ENCODE measurements at regions not wholly inside any gene's neighbourhood (a gene's known extent, or its start where the extent isn't known, plus 50 kb on each side); places are given as distances from the start of the nearest gene placed in this dataset.

GRCh38 chr2:54365661-54366060 is 90.5 kb upstream of the SPTBN1 start:
- no peak overlapping the region for H3T11ph ChIP-seq (ENCODE audit: low read length)
- peaks cover 12% of the 10 kb centered on the region for H3K9me3 ChIP-seq (ENCODE audit: control insufficient read depth, low read depth, low read length)
- H3K4me2 ChIP-seq (ENCODE audit: insufficient read depth, insufficient read length, low read length), result no peak overlapping the region
- H2BK12ac ChIP-seq (ENCODE audit: insufficient read length, low read depth, low read length), result no peak overlapping the region
- H4K5ac ChIP-seq (ENCODE audit: insufficient read length, low read depth, low read length), result no peak overlapping the region
- H2BK5ac ChIP-seq (ENCODE audit: insufficient read length, low read length), result no peak overlapping the region
- Mint-ChIP-seq H3K27me3 (ENCODE audit: low read depth) (no peaks in the 10 kb centered on the region; the same call in 1 of the 2 replicates), H3K4me1 (peaks cover 2 to 4% of the 10 kb centered on the region in 2 experiments; a peak in 1 of 4 replicates), H3K4me3 (no peak overlapping the region), H3K27ac (no peak overlapping the region), H3K36me3 (ENCODE audit: insufficient read depth in 1 of 3, low read depth in 3 of 3) (peaks cover 8 to 15% (median 13%) of the 10 kb centered on the region in 3 experiments), H3K9me3 (peaks cover 31 to 34% of the 10 kb centered on the region in 2 experiments)
- H3K23ac ChIP-seq (ENCODE audit: insufficient read length, low read depth, low read length), result no peak overlapping the region
- H3K79me2 ChIP-seq (ENCODE audit: insufficient read depth, low read length), result no peaks in the 10 kb centered on the region
- no peak overlapping the region for H2BK20ac ChIP-seq (ENCODE audit: low read depth, low read length, poor library complexity, severe bottlenecking)
- no peaks in the 10 kb centered on the region for H3K4me1 ChIP-seq (ENCODE audit: insufficient read depth, low read length)
- no peak overlapping the region for H3K9ac ChIP-seq (ENCODE audit: extremely low read depth, insufficient read length, low read length)
- no peak overlapping the region for H3K56ac ChIP-seq (ENCODE audit: insufficient read length, low read depth, low read length)
- no peak overlapping the region for H2BK120ac ChIP-seq (ENCODE audit: low read depth, low read length, poor library complexity, severe bottlenecking)
- H3K18ac ChIP-seq (ENCODE audit: insufficient read length, low read depth, low read length), result no peak overlapping the region
- H3K4ac ChIP-seq (ENCODE audit: low read depth, low read length), result no peak overlapping the region
- no peak overlapping the region for H2BK15ac ChIP-seq (ENCODE audit: low read depth, low read length)
- no peak overlapping the region for H3K27ac ChIP-seq (ENCODE audit: insufficient read length, low read depth, low read length)
- TF ChIP-seq CTCF (conservative IDR thresholded peaks at IDR 0.05), result no peak
- H3K27me3 ChIP-seq (ENCODE audit: insufficient read depth, low read length), result no peaks in the 10 kb centered on the region
- DNase-seq, result no peak
- H3K79me1 ChIP-seq (ENCODE audit: insufficient read depth, low read depth, low read length, poor library complexity, severe bottlenecking), result no peaks in the 10 kb centered on the region
- H4K20me1 ChIP-seq (ENCODE audit: control insufficient read depth, insufficient read depth, insufficient read length), result no peaks in the 10 kb centered on the region
- no CpG with 5 or more reads among the region's 1 CpG for WGBS (ENCODE audit: extremely low coverage, insufficient read length, low lambda C conversion rate)
- no peak overlapping the region for H3K14ac ChIP-seq (ENCODE audit: insufficient read depth, low read length)
- no peak overlapping the region for H4K8ac ChIP-seq (replicated peaks; ENCODE audit: insufficient read length, low read depth, low read length)
- no peaks in the 10 kb centered on the region for H3K23me2 ChIP-seq (ENCODE audit: insufficient read length, low read depth, low read length, poor library complexity, severe bottlenecking)
- H4K91ac ChIP-seq (ENCODE audit: insufficient read length, low read depth, low read length), result no peak overlapping the region
- no peak overlapping the region for H2AFZ ChIP-seq (ENCODE audit: low read length)
- H2AK5ac ChIP-seq (ENCODE audit: insufficient read length, low read length), result no peak overlapping the region

Measured in H9 (cell line).